Thyroid gland (tissue), 4 donors: ENCODE measurements at regions not wholly inside any gene's neighbourhood (a gene's known extent, or its start where the extent isn't known, plus 50 kb on each side); places are given as distances from the start of the nearest gene placed in this dataset.

Source experiments
- DNase-seq, 2 donors: peaks; one replicate each; pipeline ENCODE4 v3.0.0-alpha.2; 2019
- H3K27ac ChIP-seq, 3 donors: fragments of 200-600 bp; sonication (generic); 1 replicate in 2 of 3; 2 replicates in 1 of 3; pipeline ENCODE4 v1.5.1; 2016 to 2019; ENCODE audit warnings: mild to moderate bottlenecking in 1 of 3, moderate library complexity in 1 of 3
- H3K27me3 ChIP-seq: fragments of 200-600 bp; sonication (generic); one replicate; pipeline ENCODE4 v1.5.1; 2019
- H3K36me3 ChIP-seq, 2 donors: fragments of 200-600 bp; sonication (generic); one replicate each; pipeline ENCODE4 v1.5.1; 2016 to 2019
- H3K4me1 ChIP-seq, 2 donors: fragments of 200-600 bp; sonication (generic); one replicate each; pipeline ENCODE4 v1.5.1; 2017 to 2019
- H3K4me3 ChIP-seq, 3 donors: fragments of 200-600 bp; sonication (generic); replicated peaks in 1 of 3; 1 replicate in 2 of 3; 2 replicates in 1 of 3; pipeline ENCODE4 v1.5.1; 2016; ENCODE audit warnings: mild to moderate bottlenecking in 1 of 3
- H3K9me3 ChIP-seq: fragments of 200-600 bp; sonication (generic); one replicate; pipeline ENCODE4 v1.5.1; 2017
- POLR2A ChIP-seq, 2 donors: fragments of 450-650 bp; IDR thresholded peaks; one replicate each; pipeline ENCODE4 v1.6.1; 2017; ENCODE audit warnings: antibody characterized with exemption in 2 of 2, mild to moderate bottlenecking in 2 of 2, moderate library complexity in 1 of 2
- WGBS, 2 donors: methylation state at CpG; one replicate each; pipeline ENCODE4 v1.1.5; 2017; 5-methylcytosine and 5-hydroxymethylcytosine counted together
- intact Hi-C: fragments of 100-400 bp; cut with DNase I; formaldehyde crosslinking; loops from one replicate; pipeline ENCODE4 v1.15.1; 2023
- TF ChIP-seq, protein P1 (sequence below), 6 experiments: fragments of 200-600 bp in 3 of 6; fragments of 450-650 bp in 3 of 6; sonication (generic) in 3 of 6; IDR thresholded peaks; one replicate each; pipeline ENCODE4 v1.5.1; 2016 to 2019; ENCODE audit warnings: antibody characterized with exemption in 6 of 6, mild to moderate bottlenecking in 2 of 6, inconsistent platforms in 1 of 6, moderate library complexity in 1 of 6

DNA sequence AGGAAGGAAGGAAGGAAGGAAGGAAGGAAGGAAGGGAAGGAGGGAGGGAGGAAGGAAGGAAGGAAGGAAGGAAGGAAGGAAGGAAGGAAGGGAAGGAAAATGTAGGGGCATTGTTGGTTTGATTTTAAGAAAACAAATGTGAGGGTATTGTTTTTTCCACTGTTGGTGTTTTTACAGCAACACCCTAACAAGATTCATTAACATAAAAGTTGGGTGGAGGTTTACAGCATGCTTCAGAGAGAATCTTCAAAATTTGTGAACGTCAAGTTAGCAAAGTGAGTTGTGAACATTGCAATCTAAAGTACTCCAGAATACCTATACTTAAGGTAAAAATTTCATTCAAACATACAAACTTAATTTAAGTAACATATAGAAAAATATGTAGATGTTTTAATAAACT is 200.2 kb upstream of the ID4 start:
- Histone ChIP-seq H3K36me3 (no peaks in the 10 kb centered on the region), H3K27me3 (no peaks in the 10 kb centered on the region), H3K4me3 (no peak overlapping the region), H3K9me3 (no peaks in the 10 kb centered on the region), H3K4me1 (no peaks in the 10 kb centered on the region), H3K27ac (no peak overlapping the region)
- no peak for DNase-seq
- TF ChIP-seq, protein P1, sequence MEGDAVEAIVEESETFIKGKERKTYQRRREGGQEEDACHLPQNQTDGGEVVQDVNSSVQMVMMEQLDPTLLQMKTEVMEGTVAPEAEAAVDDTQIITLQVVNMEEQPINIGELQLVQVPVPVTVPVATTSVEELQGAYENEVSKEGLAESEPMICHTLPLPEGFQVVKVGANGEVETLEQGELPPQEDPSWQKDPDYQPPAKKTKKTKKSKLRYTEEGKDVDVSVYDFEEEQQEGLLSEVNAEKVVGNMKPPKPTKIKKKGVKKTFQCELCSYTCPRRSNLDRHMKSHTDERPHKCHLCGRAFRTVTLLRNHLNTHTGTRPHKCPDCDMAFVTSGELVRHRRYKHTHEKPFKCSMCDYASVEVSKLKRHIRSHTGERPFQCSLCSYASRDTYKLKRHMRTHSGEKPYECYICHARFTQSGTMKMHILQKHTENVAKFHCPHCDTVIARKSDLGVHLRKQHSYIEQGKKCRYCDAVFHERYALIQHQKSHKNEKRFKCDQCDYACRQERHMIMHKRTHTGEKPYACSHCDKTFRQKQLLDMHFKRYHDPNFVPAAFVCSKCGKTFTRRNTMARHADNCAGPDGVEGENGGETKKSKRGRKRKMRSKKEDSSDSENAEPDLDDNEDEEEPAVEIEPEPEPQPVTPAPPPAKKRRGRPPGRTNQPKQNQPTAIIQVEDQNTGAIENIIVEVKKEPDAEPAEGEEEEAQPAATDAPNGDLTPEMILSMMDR (IDR thresholded peaks at IDR 0.05): no peak
- TF ChIP-seq POLR2A (IDR thresholded peaks at IDR 0.05): no peak
- WGBS, 2 donors: 85 to 89% methylated on average over 1 of the region's 1 CpG
- intact Hi-C loops: no loop called here

DNA sequence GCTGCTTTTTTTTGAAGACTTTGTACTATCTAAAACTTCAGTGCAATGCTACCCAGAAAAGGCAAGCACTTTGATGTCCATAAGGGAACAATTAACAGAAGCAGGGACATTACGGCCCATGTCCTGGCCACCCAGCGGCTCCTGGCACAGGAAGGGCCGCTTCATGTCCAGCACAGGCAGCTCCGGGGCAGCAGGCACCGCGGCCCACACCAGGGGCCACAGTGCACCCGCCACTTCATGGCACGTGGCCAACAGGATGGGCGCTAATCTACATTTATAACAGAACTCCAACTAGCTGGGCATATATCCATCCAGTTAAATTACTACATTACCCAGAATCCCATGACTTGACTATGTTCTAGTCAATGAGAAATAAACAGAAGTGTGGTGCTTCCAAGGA is 198.2 kb upstream of the ID4 start:
- DNase-seq: no peak
- intact Hi-C loops: no loop called here
- H3K4me1 ChIP-seq: no peaks in the 10 kb centered on the region
- H3K4me3 ChIP-seq: no peak overlapping the region
- no peak overlapping the region for H3K27ac ChIP-seq
- WGBS, 2 donors: 96 to 100% methylated on average over 3 to 9 of the region's 9 CpGs
- H3K27me3 ChIP-seq: no peaks in the 10 kb centered on the region
- no peaks in the 10 kb centered on the region for H3K9me3 ChIP-seq
- TF ChIP-seq POLR2A (IDR thresholded peaks at IDR 0.05): no peak
- TF ChIP-seq, protein P1 (IDR thresholded peaks at IDR 0.05): no peak
- no peaks in the 10 kb centered on the region for H3K36me3 ChIP-seq

DNA sequence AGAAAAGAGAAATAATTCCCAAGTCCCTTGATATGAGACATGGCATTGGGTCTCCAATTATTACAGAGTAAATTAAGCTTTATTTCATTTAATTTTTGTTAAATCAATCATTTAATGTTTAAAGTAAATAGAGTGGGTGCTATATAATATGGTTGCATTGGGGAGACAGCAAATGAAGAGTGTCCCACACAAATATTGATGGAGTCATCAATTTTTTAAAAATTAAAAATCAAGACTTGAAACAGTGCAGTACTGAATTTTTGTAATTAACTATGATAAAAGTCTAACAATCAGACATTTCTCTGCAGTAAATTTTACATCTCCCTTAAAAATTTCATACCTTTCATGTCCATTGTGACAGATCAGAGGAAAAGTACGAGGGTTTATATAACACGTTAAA is 193.9 kb upstream of the ID4 start:
- H3K4me3 ChIP-seq: no peak overlapping the region
- no peak overlapping the region for H3K27ac ChIP-seq
- intact Hi-C loops: no loop called here
- no peak for TF ChIP-seq POLR2A (IDR thresholded peaks at IDR 0.05)
- TF ChIP-seq, protein P1 (IDR thresholded peaks at IDR 0.05): no peak
- no peaks in the 10 kb centered on the region for H3K36me3 ChIP-seq
- H3K27me3 ChIP-seq: no peaks in the 10 kb centered on the region
- DNase-seq: no peak
- no peaks in the 10 kb centered on the region for H3K9me3 ChIP-seq
- no peaks in the 10 kb centered on the region for H3K4me1 ChIP-seq
- 93 to 94% methylated on average over 2 of the region's 2 CpGs for WGBS, 2 donors

DNA sequence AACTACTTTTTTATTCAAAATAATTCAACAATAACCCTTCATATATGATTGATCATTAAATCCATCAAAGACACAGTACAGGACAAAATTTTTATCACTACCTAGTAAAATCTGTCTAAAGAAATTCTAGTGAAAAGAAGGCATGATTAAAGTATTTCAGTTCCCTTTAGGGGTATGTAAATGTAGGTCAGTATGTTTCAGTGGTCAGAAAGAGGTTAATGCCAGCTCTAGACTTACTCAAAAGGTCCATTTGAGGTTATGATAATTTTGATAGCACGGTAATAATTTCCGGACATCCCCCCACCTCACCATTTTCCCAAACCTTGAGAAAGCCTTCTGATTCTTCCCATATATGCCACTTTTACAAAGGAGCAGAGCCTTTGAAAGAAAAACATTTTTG is 193.5 kb upstream of the ID4 start:
- Histone ChIP-seq H3K27me3 (no peaks in the 10 kb centered on the region), H3K4me3 (no peak overlapping the region), H3K36me3 (no peaks in the 10 kb centered on the region), H3K4me1 (no peaks in the 10 kb centered on the region), H3K9me3 (no peaks in the 10 kb centered on the region), H3K27ac (no peak overlapping the region)
- no peak for TF ChIP-seq POLR2A (IDR thresholded peaks at IDR 0.05)
- WGBS, 2 donors: 82 to 91% methylated on average over 2 of the region's 2 CpGs
- intact Hi-C loops: no loop called here
- no peak for DNase-seq

DNA sequence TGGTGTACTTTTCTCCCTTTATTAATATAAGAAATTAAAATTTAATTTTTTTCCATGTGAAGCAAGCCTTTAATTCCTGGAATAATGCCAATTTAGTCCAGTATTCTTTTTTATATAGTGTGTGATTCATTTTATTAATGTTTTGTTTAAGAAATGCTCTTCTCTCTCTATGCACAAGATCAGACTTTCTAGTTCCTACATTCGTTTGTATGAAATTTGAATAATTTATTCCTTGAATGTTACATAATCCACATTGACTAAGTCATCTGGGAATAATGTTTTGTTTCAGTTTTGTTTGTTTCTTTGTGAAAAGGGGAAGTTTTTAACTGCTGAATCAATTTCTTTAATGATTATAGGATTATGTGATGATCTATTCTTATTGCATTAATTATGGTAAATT is 181.4 kb upstream of the ID4 start:
- intact Hi-C loops: no loop called here
- Histone ChIP-seq H3K27ac (no peak overlapping the region), H3K4me3 (no peak overlapping the region), H3K4me1 (no peaks in the 10 kb centered on the region), H3K27me3 (no peaks in the 10 kb centered on the region), H3K9me3 (no peaks in the 10 kb centered on the region), H3K36me3 (no peaks in the 10 kb centered on the region)
- TF ChIP-seq, protein P1 (IDR thresholded peaks at IDR 0.05): no peak
- 74 to 82% methylated on average over 1 of the region's 1 CpG for WGBS, 2 donors
- no peak for DNase-seq
